DOHH2 (cell line): ENCODE measurements at regions not wholly inside any gene's neighbourhood (a gene's known extent, or its start where the extent isn't known, plus 50 kb on each side); places are given as distances from the start of the nearest gene placed in this dataset.

Experiments
- H3F3A ChIP-seq: fragments of 200-600 bp; sonication (generic), shearing (Covaris generic); 2 replicates; pipeline ENCODE4 v1.6.0; 2016; ENCODE audit warnings: antibody characterized with exemption, mild to moderate bottlenecking; ENCODE audit not compliant: control insufficient read depth, insufficient read depth
- H3K27ac ChIP-seq: fragments of 200-600 bp; sonication (generic); 2 replicates; pipeline ENCODE4 v1.5.1; 2014; ENCODE audit warnings: low read depth, mild to moderate bottlenecking, low read length, moderate library complexity
- H3K27me3 ChIP-seq: fragments of 200-600 bp; sonication (generic); 2 replicates; pipeline ENCODE4 v1.6.1; 2014; ENCODE audit warnings: mild to moderate bottlenecking, low read length, mixed read lengths; ENCODE audit not compliant: control insufficient read depth
- H3K36me3 ChIP-seq: fragments of 200-600 bp; sonication (generic); 2 replicates; pipeline ENCODE4 v1.6.1; 2014; ENCODE audit warnings: mild to moderate bottlenecking, low read length, moderate library complexity, mixed read lengths; ENCODE audit not compliant: control insufficient read depth
- H3K4me1 ChIP-seq: fragments of 200-600 bp; sonication (generic); 2 replicates; pipeline ENCODE4 v1.6.1; 2014; ENCODE audit warnings: mild to moderate bottlenecking, low read length, mixed read lengths; ENCODE audit not compliant: control insufficient read depth
- H3K4me2 ChIP-seq: fragments of 200-600 bp; sonication (generic); 2 replicates; pipeline ENCODE4 v1.6.0; 2014; ENCODE audit warnings: mild to moderate bottlenecking, low read length, moderate library complexity
- H3K4me3 ChIP-seq: fragments of 200-600 bp; sonication (generic); 2 replicates; pipeline ENCODE4 v1.5.1; 2014; ENCODE audit warnings: mild to moderate bottlenecking, low read length, mixed read lengths
- H3K79me2 ChIP-seq: fragments of 200-600 bp; sonication (generic); 2 replicates; pipeline ENCODE4 v1.6.1; 2014; ENCODE audit warnings: mild to moderate bottlenecking, low read length, mixed read lengths; ENCODE audit not compliant: control insufficient read depth
- H3K9me2 ChIP-seq: fragments of 200-600 bp; sonication (generic); replicated peaks from 2 replicates; pipeline ENCODE4 v1.6.1; 2014; ENCODE audit warnings: mild to moderate bottlenecking, low read length, mixed read lengths; ENCODE audit not compliant: control insufficient read depth
- H3K9me3 ChIP-seq: fragments of 200-600 bp; sonication (generic); 2 replicates; pipeline ENCODE4 v1.6.1; 2014; ENCODE audit warnings: antibody characterized with exemption, low read length, mixed read lengths; ENCODE audit not compliant: control insufficient read depth, insufficient read depth
- H4K20me1 ChIP-seq: fragments of 200-600 bp; sonication (generic); 2 replicates; pipeline ENCODE4 v1.6.0; 2014; ENCODE audit warnings: low read depth, mild to moderate bottlenecking, antibody characterized with exemption, low read length, moderate library complexity; ENCODE audit not compliant: control insufficient read depth, insufficient read depth
- CTCF ChIP-seq: fragments of 200-600 bp; sonication (generic); IDR thresholded peaks from one replicate; pipeline ENCODE4 v1.5.1; 2014; ENCODE audit warnings: antibody characterized with exemption, mild to moderate bottlenecking, low read depth, low read length; ENCODE audit not compliant: poor library complexity, severe bottlenecking
- EZH2phosphoT487 ChIP-seq: fragments of 200-600 bp; sonication (generic); IDR thresholded peaks from 2 replicates; pipeline ENCODE4 v1.6.1; 2017; ENCODE audit warnings: borderline replicate concordance, mild to moderate bottlenecking, antibody characterized with exemption, low read length, moderate library complexity, mixed read lengths

GRCh38 chr12:82279536-82280058 is 78.6 kb downstream of the CCDC59 start:
- no peaks in the 10 kb centered on the region for H3K79me2 ChIP-seq
- H3K4me3 ChIP-seq = no peak overlapping the region
- TF ChIP-seq EZH2phosphoT487 = no peak
- TF ChIP-seq CTCF = no peak
- no peaks in the 10 kb centered on the region for H3F3A ChIP-seq
- H4K20me1 ChIP-seq = no peaks in the 10 kb centered on the region
- H3K9me3 ChIP-seq = peaks cover 6% of the 10 kb centered on the region; the same call in 1 of the 2 replicates
- no peaks in the 10 kb centered on the region for H3K4me1 ChIP-seq
- H3K4me2 ChIP-seq = no peak overlapping the region
- H3K36me3 ChIP-seq = no peaks in the 10 kb centered on the region
- no peaks in the 10 kb centered on the region for H3K27me3 ChIP-seq
- no peak overlapping the region for H3K27ac ChIP-seq
- no peaks in the 10 kb centered on the region for H3K9me2 ChIP-seq

DNA sequence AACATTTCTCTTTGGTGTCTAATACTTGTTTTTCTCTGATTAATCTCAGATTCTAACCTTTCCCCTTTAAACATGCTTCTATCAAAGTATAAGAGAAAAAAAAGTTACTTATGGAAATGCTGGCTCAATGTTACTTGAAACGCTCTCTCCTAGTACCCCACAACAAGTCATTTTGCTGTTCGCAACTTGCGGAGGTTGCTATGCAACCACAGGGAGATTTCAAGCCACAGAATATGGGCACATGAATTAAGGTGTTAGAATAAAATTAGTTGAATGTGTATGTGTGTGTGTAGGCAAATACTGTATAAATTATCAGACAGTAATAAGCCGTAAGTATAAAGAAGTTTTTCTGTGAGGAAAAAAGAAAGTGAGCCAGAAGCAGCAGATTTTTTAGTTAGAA is 80.6 kb downstream of the CCDC59 start:
- H3K4me3 ChIP-seq = no peak overlapping the region
- no peak for TF ChIP-seq CTCF
- no peak for TF ChIP-seq EZH2phosphoT487
- no peak overlapping the region for H3K4me2 ChIP-seq
- H3K79me2 ChIP-seq = no peaks in the 10 kb centered on the region
- H4K20me1 ChIP-seq = no peaks in the 10 kb centered on the region
- H3K36me3 ChIP-seq = no peaks in the 10 kb centered on the region
- no peaks in the 10 kb centered on the region for H3F3A ChIP-seq
- H3K27me3 ChIP-seq = no peaks in the 10 kb centered on the region
- no peaks in the 10 kb centered on the region for H3K4me1 ChIP-seq
- H3K9me2 ChIP-seq = no peaks in the 10 kb centered on the region
- H3K9me3 ChIP-seq = peaks cover 6% of the 10 kb centered on the region; the same call in 1 of the 2 replicates
- H3K27ac ChIP-seq = no peak overlapping the region

- no peaks in the 10 kb centered on the region for H3K9me2 ChIP-seq
- no peaks in the 10 kb centered on the region for H3K27me3 ChIP-seq
- H3K36me3 ChIP-seq = no peaks in the 10 kb centered on the region
- no peak overlapping the region for H3K4me2 ChIP-seq
- H3K9me3 ChIP-seq = no peaks in the 10 kb centered on the region
- TF ChIP-seq EZH2phosphoT487 = no peak
- TF ChIP-seq CTCF = no peak
- H3K4me3 ChIP-seq = no peak overlapping the region
- H3K27ac ChIP-seq = no peak overlapping the region
- no peaks in the 10 kb centered on the region for H3K4me1 ChIP-seq
- H4K20me1 ChIP-seq = no peaks in the 10 kb centered on the region
- no peaks in the 10 kb centered on the region for H3K79me2 ChIP-seq
- no peaks in the 10 kb centered on the region for H3F3A ChIP-seq
Observed at GRCh38 chr12:82242729-82243128, 115.5 kb downstream of the CCDC59 start.

GRCh38 chr12:82225871-82226270 is 132.3 kb downstream of the CCDC59 start:
- Histone ChIP-seq H3K9me3 (no peaks in the 10 kb centered on the region), H3K4me1 (no peaks in the 10 kb centered on the region), H3K36me3 (no peaks in the 10 kb centered on the region), H3K79me2 (no peaks in the 10 kb centered on the region), H3K4me2 (no peak overlapping the region), H4K20me1 (no peaks in the 10 kb centered on the region), H3K27ac (no peak overlapping the region), H3K9me2 (no peaks in the 10 kb centered on the region), H3F3A (no peaks in the 10 kb centered on the region), H3K27me3 (no peaks in the 10 kb centered on the region), H3K4me3 (no peak overlapping the region)
- TF ChIP-seq EZH2phosphoT487 (no peak), CTCF (no peak)
